ENCODE measurements at regions not wholly inside any gene's neighbourhood (a gene's known extent, or its start where the extent isn't known, plus 50 kb on each side); places are given as distances from the start of the nearest gene placed in this dataset.

DNA sequence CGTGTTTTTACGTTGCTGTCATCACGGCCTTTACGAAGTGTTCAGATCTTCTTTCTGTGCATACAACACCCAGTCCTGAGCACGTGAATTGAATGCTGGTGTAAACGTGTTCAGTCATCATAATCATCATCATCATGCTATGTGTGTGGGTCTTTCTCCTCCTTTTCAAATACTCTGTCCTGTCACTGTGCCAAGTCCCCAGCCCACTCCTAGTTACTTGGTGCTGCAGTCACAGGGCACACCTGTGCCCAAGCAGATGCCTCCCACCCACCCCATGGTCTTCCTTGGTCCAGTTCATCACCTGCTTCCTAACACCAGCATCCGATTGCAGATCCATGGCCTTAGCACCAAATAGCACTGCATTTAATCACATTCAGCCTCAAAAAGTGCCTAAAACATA, 78.6 kb upstream of the MGMT start (continued):
- TF ChIP-seq, protein P1, sequence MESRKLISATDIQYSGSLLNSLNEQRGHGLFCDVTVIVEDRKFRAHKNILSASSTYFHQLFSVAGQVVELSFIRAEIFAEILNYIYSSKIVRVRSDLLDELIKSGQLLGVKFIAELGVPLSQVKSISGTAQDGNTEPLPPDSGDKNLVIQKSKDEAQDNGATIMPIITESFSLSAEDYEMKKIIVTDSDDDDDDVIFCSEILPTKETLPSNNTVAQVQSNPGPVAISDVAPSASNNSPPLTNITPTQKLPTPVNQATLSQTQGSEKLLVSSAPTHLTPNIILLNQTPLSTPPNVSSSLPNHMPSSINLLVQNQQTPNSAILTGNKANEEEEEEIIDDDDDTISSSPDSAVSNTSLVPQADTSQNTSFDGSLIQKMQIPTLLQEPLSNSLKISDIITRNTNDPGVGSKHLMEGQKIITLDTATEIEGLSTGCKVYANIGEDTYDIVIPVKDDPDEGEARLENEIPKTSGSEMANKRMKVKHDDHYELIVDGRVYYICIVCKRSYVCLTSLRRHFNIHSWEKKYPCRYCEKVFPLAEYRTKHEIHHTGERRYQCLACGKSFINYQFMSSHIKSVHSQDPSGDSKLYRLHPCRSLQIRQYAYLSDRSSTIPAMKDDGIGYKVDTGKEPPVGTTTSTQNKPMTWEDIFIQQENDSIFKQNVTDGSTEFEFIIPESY (IDR thresholded peaks at IDR 0.05): no peak

DNA sequence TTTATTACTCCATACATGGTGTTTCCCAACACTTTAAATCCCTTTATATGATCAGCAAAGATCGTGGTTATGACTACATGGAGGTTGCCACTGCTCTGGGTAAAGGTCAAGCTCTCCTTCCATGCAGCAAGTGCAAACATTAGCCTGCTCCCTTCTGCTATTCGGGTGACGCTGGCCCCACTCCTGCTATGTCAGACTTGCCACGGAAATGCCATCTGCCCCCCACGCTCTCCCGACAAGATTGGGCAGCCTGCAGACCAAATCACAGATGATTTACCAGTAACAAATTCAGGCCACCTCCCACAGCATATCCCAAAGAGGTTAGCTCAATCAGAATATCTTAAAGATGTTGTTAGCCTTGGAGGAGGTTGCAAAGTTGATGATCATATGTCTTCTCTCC, 77.8 kb upstream of the MGMT start:
- no peak for DNase-seq (ENCODE audit: low spot score)
- Histone ChIP-seq H3K36me3 (ENCODE audit: control insufficient read depth in 4 of 4, insufficient read depth in 3 of 4, low read depth in 1 of 4, low read length in 3 of 4) (no peaks in the 10 kb centered on the region), H3K9me3 (ENCODE audit: control insufficient read depth in 4 of 4, low read length in 3 of 4) (no peaks in the 10 kb centered on the region), H3K27me3 (ENCODE audit: control insufficient read depth in 4 of 4, insufficient read depth in 4 of 4, low read length in 3 of 4) (no peaks in the 10 kb centered on the region), H3K4me1 (ENCODE audit: control insufficient read depth in 4 of 4, insufficient read depth in 4 of 4, low read length in 3 of 4) (peaks cover 4 to 6% (median 5%) of the 10 kb centered on the region in 4 donors), H3K9ac (ENCODE audit: low read depth in 1 of 2, low read length in 2 of 2) (no peak overlapping the region), H3K4me3 (ENCODE audit: low read depth in 1 of 3, low read length in 3 of 3) (no peak overlapping the region), H3K27ac (ENCODE audit: low read depth in 1 of 2, low read length in 2 of 2) (no peak overlapping the region)
- no peak for TF ChIP-seq NR2F2 (IDR thresholded peaks at IDR 0.05)
- peak in 1 of 2 donors; percentile 39 for TF ChIP-seq HNF4A (conservative IDR thresholded peaks at IDR 0.05)
- no peak for TF ChIP-seq GABPA (IDR thresholded peaks at IDR 0.05 in 1 of 2, conservative IDR thresholded peaks at IDR 0.05 in 1 of 2)
- TF ChIP-seq SP1 (IDR thresholded peaks at IDR 0.05): peak; percentile 48
- WGBS: 58% methylated on average over 6 of the region's 6 CpGs

DNA sequence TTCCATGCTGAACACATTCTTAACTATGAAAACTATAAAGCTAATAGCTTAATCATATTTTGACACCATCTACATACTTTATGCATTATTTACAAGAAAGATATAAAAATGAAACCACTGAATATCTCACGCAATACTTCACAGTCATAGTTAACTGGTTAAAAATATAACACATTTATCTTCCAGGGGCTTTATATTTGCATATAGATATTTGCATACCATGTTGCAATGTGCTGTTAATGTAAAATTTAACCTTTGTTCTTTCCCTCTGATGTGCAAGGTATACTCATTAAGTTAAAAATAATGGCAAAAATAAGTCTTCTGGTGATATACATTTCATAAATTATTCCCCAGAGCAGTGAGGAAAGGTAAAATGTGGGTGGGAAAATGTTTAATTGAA, 76.9 kb upstream of the MGMT start:
- Histone ChIP-seq H3K27me3 (ENCODE audit: control insufficient read depth in 4 of 4, insufficient read depth in 4 of 4, low read length in 3 of 4) (no peaks in the 10 kb centered on the region), H3K9ac (ENCODE audit: low read depth in 1 of 2, low read length in 2 of 2) (no peak overlapping the region), H3K27ac (ENCODE audit: low read depth in 1 of 2, low read length in 2 of 2) (no peak overlapping the region), H3K36me3 (ENCODE audit: control insufficient read depth in 4 of 4, insufficient read depth in 3 of 4, low read depth in 1 of 4, low read length in 3 of 4) (no peaks in the 10 kb centered on the region), H3K4me3 (ENCODE audit: low read depth in 1 of 3, low read length in 3 of 3) (no peak overlapping the region), H3K4me1 (ENCODE audit: control insufficient read depth in 4 of 4, insufficient read depth in 4 of 4, low read length in 3 of 4) (peaks cover 4 to 6% (median 5%) of the 10 kb centered on the region in 4 donors), H3K9me3 (ENCODE audit: control insufficient read depth in 4 of 4, low read length in 3 of 4) (no peaks in the 10 kb centered on the region)
- no peak for DNase-seq (ENCODE audit: low spot score)
- TF ChIP-seq, protein P2, sequence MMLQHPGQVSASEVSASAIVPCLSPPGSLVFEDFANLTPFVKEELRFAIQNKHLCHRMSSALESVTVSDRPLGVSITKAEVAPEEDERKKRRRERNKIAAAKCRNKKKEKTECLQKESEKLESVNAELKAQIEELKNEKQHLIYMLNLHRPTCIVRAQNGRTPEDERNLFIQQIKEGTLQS (IDR thresholded peaks at IDR 0.05): no peak
- TF ChIP-seq, protein P3, sequence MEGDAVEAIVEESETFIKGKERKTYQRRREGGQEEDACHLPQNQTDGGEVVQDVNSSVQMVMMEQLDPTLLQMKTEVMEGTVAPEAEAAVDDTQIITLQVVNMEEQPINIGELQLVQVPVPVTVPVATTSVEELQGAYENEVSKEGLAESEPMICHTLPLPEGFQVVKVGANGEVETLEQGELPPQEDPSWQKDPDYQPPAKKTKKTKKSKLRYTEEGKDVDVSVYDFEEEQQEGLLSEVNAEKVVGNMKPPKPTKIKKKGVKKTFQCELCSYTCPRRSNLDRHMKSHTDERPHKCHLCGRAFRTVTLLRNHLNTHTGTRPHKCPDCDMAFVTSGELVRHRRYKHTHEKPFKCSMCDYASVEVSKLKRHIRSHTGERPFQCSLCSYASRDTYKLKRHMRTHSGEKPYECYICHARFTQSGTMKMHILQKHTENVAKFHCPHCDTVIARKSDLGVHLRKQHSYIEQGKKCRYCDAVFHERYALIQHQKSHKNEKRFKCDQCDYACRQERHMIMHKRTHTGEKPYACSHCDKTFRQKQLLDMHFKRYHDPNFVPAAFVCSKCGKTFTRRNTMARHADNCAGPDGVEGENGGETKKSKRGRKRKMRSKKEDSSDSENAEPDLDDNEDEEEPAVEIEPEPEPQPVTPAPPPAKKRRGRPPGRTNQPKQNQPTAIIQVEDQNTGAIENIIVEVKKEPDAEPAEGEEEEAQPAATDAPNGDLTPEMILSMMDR (IDR thresholded peaks at IDR 0.05; ENCODE audit: low read depth, low read length, missing input control): no peak
- no peak for TF ChIP-seq HNF4G (IDR thresholded peaks at IDR 0.05)
- no peak for TF ChIP-seq NR2F2 (IDR thresholded peaks at IDR 0.05)
- no peak for TF ChIP-seq FOXA1 (IDR thresholded peaks at IDR 0.05)
- TF ChIP-seq YY1 (IDR thresholded peaks at IDR 0.05): no peak
- WGBS: 100% methylated on average over 1 of the region's 1 CpG

DNA sequence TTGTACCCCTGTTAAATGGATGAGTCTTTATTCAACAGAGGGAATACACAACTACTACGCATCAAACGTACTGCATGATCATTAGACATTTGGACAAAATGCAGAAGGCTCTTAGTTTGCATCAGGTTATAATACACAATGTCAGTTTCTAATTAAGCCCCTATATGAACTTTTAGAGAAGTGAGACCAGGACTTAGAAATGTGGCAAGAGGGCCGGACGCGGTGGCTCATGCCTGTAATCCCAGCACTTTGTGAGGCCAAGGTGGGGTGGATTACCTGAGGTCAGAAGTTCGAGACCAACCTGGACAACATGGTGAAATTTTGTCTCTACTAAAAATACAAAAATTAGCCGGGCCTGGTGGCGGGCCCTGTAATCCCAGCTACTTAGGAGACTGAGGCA, 76.3 kb upstream of the MGMT start:
- Histone ChIP-seq H3K27ac (ENCODE audit: low read depth in 1 of 2, low read length in 2 of 2) (no peak overlapping the region), H3K27me3 (ENCODE audit: control insufficient read depth in 4 of 4, insufficient read depth in 4 of 4, low read length in 3 of 4) (no peaks in the 10 kb centered on the region), H3K4me1 (ENCODE audit: control insufficient read depth in 4 of 4, insufficient read depth in 4 of 4, low read length in 3 of 4) (peaks cover 4 to 6% (median 5%) of the 10 kb centered on the region in 4 donors), H3K9me3 (ENCODE audit: control insufficient read depth in 4 of 4, low read length in 3 of 4) (no peaks in the 10 kb centered on the region), H3K9ac (ENCODE audit: low read depth in 1 of 2, low read length in 2 of 2) (no peak overlapping the region), H3K4me3 (ENCODE audit: low read depth in 1 of 3, low read length in 3 of 3) (no peak overlapping the region), H3K36me3 (ENCODE audit: control insufficient read depth in 4 of 4, insufficient read depth in 3 of 4, low read depth in 1 of 4, low read length in 3 of 4) (no peaks in the 10 kb centered on the region)
- no peak for DNase-seq (ENCODE audit: low spot score)
- TF ChIP-seq YY1 (IDR thresholded peaks at IDR 0.05): no peak
- TF ChIP-seq, protein P3 (IDR thresholded peaks at IDR 0.05; ENCODE audit: low read depth, low read length, missing input control): no peak
- TF ChIP-seq RXRA (IDR thresholded peaks at IDR 0.05): no peak
- TF ChIP-seq, protein P4, sequence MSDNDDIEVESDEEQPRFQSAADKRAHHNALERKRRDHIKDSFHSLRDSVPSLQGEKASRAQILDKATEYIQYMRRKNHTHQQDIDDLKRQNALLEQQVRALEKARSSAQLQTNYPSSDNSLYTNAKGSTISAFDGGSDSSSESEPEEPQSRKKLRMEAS (IDR thresholded peaks at IDR 0.05): no peak
- no peak for TF ChIP-seq RAD21 (IDR thresholded peaks at IDR 0.05)
- TF ChIP-seq FOXA2 (IDR thresholded peaks at IDR 0.05): no peak
- TF ChIP-seq TAF1 (conservative IDR thresholded peaks at IDR 0.05): no peak
- TF ChIP-seq, protein P1 (IDR thresholded peaks at IDR 0.05): no peak
- no peak for TF ChIP-seq HNF4G (IDR thresholded peaks at IDR 0.05)
- TF ChIP-seq GABPA (IDR thresholded peaks at IDR 0.05 in 1 of 2, conservative IDR thresholded peaks at IDR 0.05 in 1 of 2): no peak
- TF ChIP-seq, protein P2 (IDR thresholded peaks at IDR 0.05): no peak
- TF ChIP-seq EGR1 (IDR thresholded peaks at IDR 0.05; ENCODE audit: low read depth in 2 of 2): no peak
- TF ChIP-seq HNF4A (conservative IDR thresholded peaks at IDR 0.05): no peak
- no peak for TF ChIP-seq SP1 (IDR thresholded peaks at IDR 0.05)
- 93% methylated on average over 8 of the region's 8 CpGs for WGBS

All from liver (tissue), 8 donors.